H1 (cell line): ENCODE measurements at regions not wholly inside any gene's neighbourhood (a gene's known extent, or its start where the extent isn't known, plus 50 kb on each side); places are given as distances from the start of the nearest gene placed in this dataset.

ENCODE experiments used
- CTCF ChIA-PET: fragments of 300-600 bp; sonication (Branson Sonifier 250); formaldehyde crosslinking; loops from one replicate; lab custom pipeline; 2021; ENCODE audit not compliant: partially characterized antibody; lab: Charles Lee
- POLR2A ChIA-PET: fragments of 300-600 bp; sonication (Branson Sonifier 250); formaldehyde crosslinking; loops from one replicate; lab custom pipeline; 2021; ENCODE audit warnings: inconsistent platforms; ENCODE audit not compliant: partially characterized antibody; lab: Charles Lee
- DNase-seq, 2 experiments: peaks; one replicate each; pipeline versions ENCODE4 v3.0.0 to v3.0.0-alpha.2; 2010 to 2022; ENCODE audit warnings: low spot score in 2 of 2, low read depth in 1 of 2, mixed read lengths in 1 of 2
- FAIRE-seq: peaks from 2 replicates; lab custom pipeline; 2011; peaks lifted over from hg19 to GRCh38; lab: Jason Lieb, UNC
- H2AFZ ChIP-seq: 2 replicates; pipeline ENCODE4 v1.8.1; 2012; ENCODE audit warnings: low read length, inconsistent platforms
- H2AK5ac ChIP-seq: 2 replicates; pipeline ENCODE4 v1.6.1; 2013; ENCODE audit warnings: low read depth, low read length
- H2BK120ac ChIP-seq: replicated peaks from 2 replicates; pipeline ENCODE3; 2013; ENCODE audit warnings: low read depth, low read length, inconsistent platforms
- H2BK12ac ChIP-seq: 2 replicates; pipeline ENCODE4 v1.6.1; 2013; ENCODE audit warnings: low read depth, low read length
- H2BK15ac ChIP-seq: 2 replicates; pipeline ENCODE4 v1.6.1; 2013; ENCODE audit warnings: low read length
- H2BK20ac ChIP-seq: 2 replicates; pipeline ENCODE4 v1.6.1; 2013; ENCODE audit warnings: low read length
- H2BK5ac ChIP-seq: 2 replicates; pipeline ENCODE4 v1.6.1; 2013; ENCODE audit warnings: low read depth, low read length
- H3K14ac ChIP-seq: 2 replicates; pipeline ENCODE4 v1.6.1; 2013; ENCODE audit warnings: inconsistent platforms; ENCODE audit not compliant: insufficient read length
- H3K18ac ChIP-seq: 2 replicates; pipeline ENCODE4 v1.6.1; 2013; ENCODE audit warnings: low read length; ENCODE audit errors: extremely low read depth
- H3K23ac ChIP-seq: 2 replicates; pipeline ENCODE4 v1.6.1; 2013; ENCODE audit warnings: inconsistent platforms; ENCODE audit not compliant: insufficient read length
- H3K23me2 ChIP-seq: 2 replicates; pipeline ENCODE4 v1.6.1; 2013; ENCODE audit warnings: low read depth, low read length
- H3K27ac ChIP-seq: 2 replicates; pipeline ENCODE4 v1.6.1; 2011; ENCODE audit warnings: low read depth, low read length, inconsistent platforms
- H3K27me3 ChIP-seq, 4 experiments: replicated peaks in 1 of 4; 1 replicate in 1 of 4; 2 replicates in 3 of 4; pipeline versions ENCODE4 v1.6.1 to v1.8.1; 2011 to 2013; ENCODE audit warnings: low read length in 3 of 4, mild to moderate bottlenecking in 3 of 4, inconsistent platforms in 2 of 4, mixed read lengths in 2 of 4, moderate library complexity in 1 of 4; ENCODE audit not compliant: control insufficient read depth in 3 of 4, insufficient read depth in 3 of 4; ENCODE audit errors: extremely low read depth in 1 of 4
- H3K36me3 ChIP-seq, 4 experiments: 2 replicates each; pipeline versions ENCODE4 v1.6.1 to v1.8.1; 2011 to 2013; ENCODE audit warnings: mild to moderate bottlenecking in 4 of 4, low read length in 3 of 4, moderate library complexity in 2 of 4, control low read depth in 1 of 4, inconsistent platforms in 1 of 4; ENCODE audit not compliant: insufficient read depth in 4 of 4, control insufficient read depth in 2 of 4
- H3K4ac ChIP-seq: replicated peaks from 2 replicates; pipeline ENCODE3; 2013; ENCODE audit warnings: low read length, low read depth, mixed read lengths, inconsistent platforms; ENCODE audit not compliant: insufficient read length
- H3K4me1 ChIP-seq, 4 experiments: replicated peaks in 1 of 4; 1 replicate in 1 of 4; 2 replicates in 3 of 4; pipeline versions ENCODE4 v1.6.1 to v1.8.1; 2011 to 2013; ENCODE audit warnings: low read length in 3 of 4, inconsistent platforms in 2 of 4, mixed read lengths in 1 of 4; ENCODE audit not compliant: insufficient read depth in 4 of 4, control insufficient read depth in 3 of 4
- H3K4me2 ChIP-seq, 2 experiments: 2 replicates each; pipeline versions ENCODE4 v1.6.1 to v1.8.1; 2011 to 2013; ENCODE audit warnings: low read depth in 2 of 2, low read length in 2 of 2, control low read depth in 1 of 2, inconsistent platforms in 1 of 2, mild to moderate bottlenecking in 1 of 2; ENCODE audit not compliant: insufficient read depth in 1 of 2
- H3K4me3 ChIP-seq, 4 experiments: fragments of 200-600, 300-600 bp in 1 of 4; sonication (generic), shearing (Covaris generic), sonication (Bioruptor Twin) in 1 of 4; 2 replicates each; pipeline versions ENCODE4 v1.5.1 to v1.8.1; 2011 to 2016; ENCODE audit warnings: low read length in 4 of 4, low read depth in 3 of 4, control low read depth in 2 of 4, inconsistent platforms in 2 of 4, mild to moderate bottlenecking in 2 of 4, mixed read lengths in 1 of 4, moderate library complexity in 1 of 4; ENCODE audit not compliant: insufficient read depth in 2 of 4; ENCODE audit errors: extremely low read depth in 1 of 4
- H3K56ac ChIP-seq: replicated peaks from 2 replicates; pipeline ENCODE3; 2013; ENCODE audit warnings: low read depth, mild to moderate bottlenecking, mixed read lengths, low read length, inconsistent platforms; ENCODE audit not compliant: insufficient read length
- H3K79me1 ChIP-seq: 2 replicates; pipeline ENCODE4 v1.6.1; 2013; ENCODE audit warnings: low read depth, low read length, control low read depth
- H3K79me2 ChIP-seq, 2 experiments: 2 replicates each; pipeline versions ENCODE4 v1.6.1 to v1.8.1; 2012 to 2013; ENCODE audit warnings: low read length in 2 of 2, mild to moderate bottlenecking in 2 of 2, inconsistent platforms in 1 of 2; ENCODE audit not compliant: insufficient read depth in 2 of 2, control insufficient read depth in 1 of 2
- H3K9ac ChIP-seq, 4 experiments: replicated peaks in 1 of 4; 1 replicate in 1 of 4; 2 replicates in 3 of 4; pipeline versions ENCODE4 v1.6.1 to v1.8.1; 2011 to 2013; ENCODE audit warnings: low read depth in 3 of 4, low read length in 3 of 4, control low read depth in 2 of 4, mild to moderate bottlenecking in 2 of 4, moderate library complexity in 2 of 4, inconsistent platforms in 1 of 4; ENCODE audit errors: extremely low read depth in 1 of 4
- H3K9me3 ChIP-seq, 2 experiments: 2 replicates each; pipeline versions ENCODE4 v1.6.1 to v1.8.1; 2012 to 2013; ENCODE audit warnings: mild to moderate bottlenecking in 2 of 2, moderate library complexity in 2 of 2, control low read depth in 1 of 2, inconsistent platforms in 1 of 2, low read depth in 1 of 2, low read length in 1 of 2, mixed read lengths in 1 of 2; ENCODE audit not compliant: insufficient read depth in 2 of 2
- H4K20me1 ChIP-seq, 2 experiments: replicated peaks in 1 of 2; 2 replicates each; pipeline versions ENCODE3 to v1.8.1; 2011 to 2013; ENCODE audit warnings: inconsistent platforms in 2 of 2, low read length in 2 of 2, mild to moderate bottlenecking in 1 of 2; ENCODE audit not compliant: insufficient read depth in 2 of 2, control insufficient read depth in 1 of 2
- H4K5ac ChIP-seq: 2 replicates; pipeline ENCODE4 v1.6.1; 2013; ENCODE audit warnings: low read length, low read depth, mixed read lengths, inconsistent platforms; ENCODE audit not compliant: insufficient read length
- H4K8ac ChIP-seq: 2 replicates; pipeline ENCODE4 v1.8.0; 2013; ENCODE audit warnings: mild to moderate bottlenecking, moderate library complexity, low read length, inconsistent platforms; ENCODE audit not compliant: insufficient read depth; ENCODE audit errors: extremely low read depth
- H4K91ac ChIP-seq: replicated peaks from 2 replicates; pipeline ENCODE3; 2013; ENCODE audit warnings: low read length, mixed read lengths, inconsistent platforms; ENCODE audit not compliant: insufficient read length
- BACH1 ChIP-seq: IDR thresholded peaks from 2 replicates; pipeline ENCODE4 v1.6.1; 2012; ENCODE audit warnings: low read length, improper control_type of control experiment
- CBX8 ChIP-seq: fragments of 300-800, 300-1000 bp; sonication (generic); IDR thresholded peaks from 2 replicates; pipeline ENCODE4 v1.7.1; 2016; ENCODE audit warnings: low read depth, low read length, borderline replicate concordance
- CREB1 ChIP-seq: IDR thresholded peaks from 2 replicates; pipeline ENCODE4 v1.6.1; 2012; ENCODE audit warnings: inconsistent platforms
- E2F6 ChIP-seq: IDR thresholded peaks from 2 replicates; pipeline ENCODE4 v1.6.1; 2012; ENCODE audit warnings: inconsistent platforms
- EZH2 ChIP-seq: fragments of 200-600 bp; sonication (generic); IDR thresholded peaks from 2 replicates; pipeline ENCODE4 v1.7.1; 2012; ENCODE audit warnings: low read depth, mild to moderate bottlenecking, moderate library complexity, low read length, inconsistent platforms; ENCODE audit not compliant: severe bottlenecking
- KDM5A ChIP-seq: fragments of 200-600 bp; IDR thresholded peaks from 2 replicates; pipeline ENCODE4 v1.7.1; 2012; ENCODE audit warnings: mild to moderate bottlenecking, low read length, inconsistent platforms, mixed read lengths
- NRF1 ChIP-seq: IDR thresholded peaks from 2 replicates; pipeline ENCODE4 v1.6.1; 2011; ENCODE audit warnings: mild to moderate bottlenecking, low read depth, low read length, improper control_type of control experiment
- POLR2AphosphoS5 ChIP-seq: IDR thresholded peaks from 2 replicates; pipeline ENCODE4 v1.6.1; 2011; ENCODE audit warnings: low read depth, low read length
- RNF2 ChIP-seq: fragments of 200-900, 300-1000 bp; sonication (generic); IDR thresholded peaks from 2 replicates; pipeline ENCODE4 v1.7.1; 2016; ENCODE audit warnings: borderline replicate concordance, low read depth, mild to moderate bottlenecking, antibody characterized with exemption, low read length; ENCODE audit not compliant: poor library complexity, severe bottlenecking; ENCODE audit errors: missing control alignments
- RXRA ChIP-seq: IDR thresholded peaks from 2 replicates; pipeline ENCODE4 v1.6.1; 2011; ENCODE audit warnings: low read depth, mild to moderate bottlenecking, low read length, moderate library complexity; ENCODE audit not compliant: insufficient read depth
- SP4 ChIP-seq: IDR thresholded peaks from 2 replicates; pipeline ENCODE4 v1.6.1; 2012; ENCODE audit warnings: low read length, inconsistent platforms
- WGBS, 2 experiments: shearing (Covaris generic) in 1 of 2; methylation state at CpG; one replicate each; pipeline versions ENCODE4 v1.1.6 to v1.1.7; 2013 to 2015; ENCODE audit warnings: low lambda C conversion rate in 2 of 2, mixed read lengths in 2 of 2, inconsistent platforms in 1 of 2, low coverage in 1 of 2, missing lambda C conversion rate in 1 of 2; ENCODE audit not compliant: insufficient replicate concordance in 2 of 2, insufficient coverage in 1 of 2, insufficient read length in 1 of 2; ENCODE audit errors: extremely low coverage in 1 of 2, missing lambda C conversion rate in 1 of 2; 5-methylcytosine and 5-hydroxymethylcytosine counted together

- Histone ChIP-seq H3K23me2 (no peaks in the 10 kb centered on the region), H4K91ac (no peak overlapping the region), H3K18ac (no peak overlapping the region; the same call in 1 of the 2 replicates), H4K20me1 (no peaks in the 10 kb centered on the region), H2BK120ac (peak overlapping the region; percentile 95), H3K79me2 (no peaks in the 10 kb centered on the region), H2BK15ac (no peak overlapping the region), H3K9ac (peak overlapping the region in 2 of 4 experiments; percentile 13 to 21; a peak in 2 of 7 replicates), H2AFZ (no peak overlapping the region), H3K36me3 (no peaks in the 10 kb centered on the region), H2BK20ac (no peak overlapping the region), H3K27me3 (no peaks in the 10 kb centered on the region), H2BK5ac (peak overlapping the region; percentile 66; the same call in 1 of the 2 replicates), H2BK12ac (no peak overlapping the region), H2AK5ac (no peak overlapping the region), H3K4me3 (no peak overlapping the region), H3K23ac (no peak overlapping the region), H3K4me2 (peak overlapping the region in 1 of 2 experiments; percentile 8; a peak in 1 of 4 replicates), H3K56ac (no peak overlapping the region), H3K4me1 (peaks cover 0 to 2% (median 0%) of the 10 kb centered on the region in 4 experiments; a peak in 1 of 7 replicates), H3K4ac (no peak overlapping the region), H3K14ac (no peak overlapping the region), H3K27ac (peak overlapping the region; percentile 58; the same call in 1 of the 2 replicates), H4K5ac (no peak overlapping the region), H3K79me1 (no peaks in the 10 kb centered on the region), H3K9me3 (no peaks in the 10 kb centered on the region), H4K8ac (no peak overlapping the region)
- 59% methylated on average over 9 of the region's 10 CpGs; no CpG with 5 or more reads in 1 of the 2 experiments for WGBS, 2 experiments
- FAIRE-seq (peak; percentile 57), DNase-seq (no peak)
- ChIA-PET POLR2A (no interaction called here), CTCF (interaction anchor here (0.6 kb wide), 1 partner anchor 122 kb away, joined by 4 read pairs; no protein-coding TSS in a partner anchor)
- TF ChIP-seq E2F6 (no peak), RNF2 (no peak), CREB1 (no peak), CBX8 (no peak), RXRA (no peak), BACH1 (no peak), SP4 (no peak), EZH2 (no peak), KDM5A (no peak), NRF1 (no peak), POLR2AphosphoS5 (no peak)
Measured at GRCh38 chrX:4710618-4711433, 997.4 kb upstream of the PRKX start.
